A204.1 (cell line): ENCODE measurements at regions not wholly inside any gene's neighbourhood (a gene's known extent, or its start where the extent isn't known, plus 50 kb on each side); places are given as distances from the start of the nearest gene placed in this dataset.

Experiments used
- FAIRE-seq: peaks from 2 replicates; lab custom pipeline; 2012; peaks lifted over from hg19 to GRCh38; lab: Jason Lieb, UNC

- FAIRE-seq, result no peak
These were observed 500.5 kb upstream of the LRRN3 start for GRCh38 chr7:110590415-110590814.

DNA sequence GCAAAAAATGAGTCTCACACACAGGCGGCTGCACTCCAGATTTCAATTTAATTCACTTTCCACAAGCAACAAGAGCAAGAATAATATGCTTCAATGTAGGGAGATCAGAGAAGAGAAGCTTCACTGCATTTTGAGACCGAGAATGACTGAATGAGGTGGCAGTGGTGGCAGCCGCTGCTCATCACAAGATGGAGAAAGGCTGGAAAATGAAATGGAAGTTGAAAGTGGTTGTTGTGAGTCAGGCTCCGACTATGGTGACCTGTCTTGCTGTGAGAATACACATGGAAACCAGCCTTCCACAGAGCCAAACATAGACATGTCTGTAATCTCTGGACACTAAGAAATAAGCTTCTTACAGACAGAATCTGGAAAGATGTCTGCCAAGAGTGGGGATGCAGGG, 499.6 kb upstream of the LRRN3 start:
- FAIRE-seq, result no peak

GRCh38 chr7:110592557-110592956, 498.4 kb upstream of the LRRN3 start:
- FAIRE-seq, result no peak

GRCh38 chr7:110593355-110593754, 497.6 kb upstream of the LRRN3 start:
- FAIRE-seq, result no peak

DNA sequence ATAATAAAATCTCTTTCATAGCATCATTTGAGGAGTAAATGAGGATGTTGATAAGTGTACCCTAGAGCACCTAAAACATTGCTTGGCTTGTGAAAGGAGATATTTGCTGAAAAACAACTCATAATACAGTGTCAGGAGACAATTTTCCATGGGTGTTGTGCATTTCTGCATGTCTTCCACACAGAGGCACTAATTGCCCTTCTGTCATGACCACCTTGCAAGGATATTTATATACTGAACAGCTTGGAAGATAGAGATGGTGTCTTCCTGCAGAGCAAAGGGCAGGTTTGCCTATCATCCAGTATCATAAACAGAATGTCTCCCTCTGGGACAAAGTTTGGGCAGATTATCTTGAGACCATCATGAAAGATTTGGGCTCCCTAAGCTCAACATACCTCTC, 495.2 kb upstream of the LRRN3 start:
- FAIRE-seq, result no peak

DNA sequence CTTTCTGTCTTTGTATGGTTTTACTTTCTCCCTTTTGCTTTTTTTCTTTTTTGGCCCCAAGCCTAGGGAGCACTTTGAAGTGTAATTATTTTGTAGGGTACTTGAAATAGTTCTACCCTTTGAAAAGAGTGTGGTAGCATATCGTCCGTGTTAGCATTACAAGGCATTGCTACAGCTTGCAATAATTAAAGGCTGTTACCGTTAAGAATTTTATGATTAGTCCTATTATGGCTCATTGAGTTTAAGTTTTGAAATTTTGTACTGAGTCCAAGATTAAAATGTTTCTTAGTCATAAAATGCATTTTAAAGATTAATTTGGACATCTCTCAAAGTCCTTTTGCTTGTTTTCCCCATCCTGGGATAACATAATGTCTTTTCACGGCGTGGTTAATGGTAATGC, 490.0 kb upstream of the LRRN3 start:
- no peak for FAIRE-seq

DNA sequence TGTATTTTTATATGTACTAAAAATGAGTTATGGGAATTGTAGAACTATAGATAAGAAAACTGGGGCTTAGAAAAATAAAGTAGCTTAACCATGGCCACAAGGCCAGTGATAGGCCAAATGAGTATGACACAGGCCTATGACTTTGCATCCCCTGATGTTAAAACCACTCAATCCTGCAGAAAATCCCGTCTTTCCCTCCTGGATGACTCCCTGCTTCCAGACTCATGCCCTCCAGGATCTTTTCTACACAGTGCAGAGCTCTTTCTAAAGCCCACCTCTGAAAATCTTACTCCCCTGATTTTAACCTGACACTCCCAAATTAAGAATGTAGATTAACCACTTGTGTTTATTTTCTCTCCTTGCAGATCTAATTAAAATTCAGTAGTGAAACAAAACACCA, 489.2 kb upstream of the LRRN3 start:
- no peak for FAIRE-seq

GRCh38 chr7:110604206-110604605, 486.7 kb upstream of the LRRN3 start:
- no peak for FAIRE-seq

DNA sequence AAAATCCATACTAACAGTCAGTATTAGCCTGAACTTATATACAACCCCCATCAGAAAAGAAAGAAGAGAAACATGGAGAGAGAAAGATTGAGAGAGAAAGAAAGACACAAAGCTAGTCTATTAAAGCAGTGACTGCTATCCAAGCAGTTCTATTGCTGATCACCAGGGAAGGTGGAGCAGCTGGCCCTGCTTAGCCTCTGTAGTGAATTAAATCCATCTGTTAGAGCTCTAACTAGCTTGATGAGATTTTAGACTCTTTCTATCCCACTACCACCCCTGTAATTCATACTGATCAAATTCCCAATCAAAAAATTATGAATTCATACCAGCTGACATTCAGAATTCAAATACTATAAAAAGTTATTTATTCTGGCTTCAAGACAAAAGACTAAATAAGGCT, 486.0 kb upstream of the LRRN3 start:
- no peak for FAIRE-seq

DNA sequence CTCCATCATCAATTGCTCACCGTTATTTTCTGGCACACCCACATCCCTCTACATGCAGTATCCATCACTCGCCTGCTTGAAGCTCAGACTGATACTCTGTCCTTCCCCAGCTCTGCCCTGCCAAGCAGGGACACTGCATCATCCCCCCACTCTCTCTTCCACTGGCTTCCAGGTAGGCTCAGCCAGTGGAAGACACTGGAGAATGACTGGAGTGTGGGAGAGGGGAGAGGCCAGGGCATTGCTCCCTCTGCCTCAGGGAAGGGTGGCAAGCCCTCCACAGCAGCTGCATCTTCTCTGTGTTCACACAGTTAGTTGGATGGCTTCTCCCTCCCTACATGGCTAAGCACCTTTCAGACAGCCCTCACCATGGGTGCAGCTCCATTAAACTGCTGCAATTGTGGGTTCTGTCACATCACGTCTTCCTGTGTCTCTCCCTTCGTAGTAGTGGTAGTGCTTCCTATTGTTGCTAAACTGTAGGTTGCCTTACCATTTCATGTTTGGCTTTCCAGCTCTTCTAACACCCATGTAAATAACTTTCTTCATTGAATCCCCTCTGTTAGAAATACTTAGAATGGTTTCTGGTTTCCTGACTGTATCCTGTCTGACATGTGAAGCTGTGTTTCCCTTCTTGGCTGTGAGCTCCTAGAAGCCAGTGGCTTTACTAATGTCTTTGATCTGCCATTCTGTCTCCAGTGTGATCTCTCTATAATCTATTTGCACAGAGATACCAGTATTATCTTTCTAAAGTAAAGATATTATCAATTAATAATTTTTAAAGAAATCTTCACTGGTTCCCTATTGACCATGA, 483.7 kb upstream of the LRRN3 start:
- no peak for FAIRE-seq

- peak; percentile 3 for FAIRE-seq
These were observed 481.6 kb upstream of the LRRN3 start for GRCh38 chr7:110609336-110609735.

DNA sequence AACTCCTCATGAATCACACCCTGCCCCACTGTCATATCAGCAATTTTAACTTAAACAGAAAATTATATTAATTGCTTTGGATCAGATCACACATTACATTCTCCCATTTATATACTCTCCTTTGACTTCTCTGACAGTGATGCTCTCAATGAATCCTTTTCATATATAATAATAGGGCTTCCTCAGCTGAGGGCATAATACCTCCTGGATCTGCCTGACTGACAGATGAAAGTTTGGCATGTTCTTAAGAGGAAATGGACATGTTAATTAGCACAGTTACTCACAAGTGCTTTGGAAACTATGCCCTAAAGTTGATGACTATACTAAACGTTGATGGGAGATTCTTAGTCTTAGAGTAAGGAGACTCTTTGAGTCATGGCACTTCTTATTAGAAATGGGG, 478.2 kb upstream of the LRRN3 start:
- FAIRE-seq, result no peak
